Glutamatergic neuron (in vitro differentiated cells): ENCODE measurements at regions not wholly inside any gene's neighbourhood (a gene's known extent, or its start where the extent isn't known, plus 50 kb on each side); places are given as distances from the start of the nearest gene placed in this dataset.
A peak's percentile ranks its signal among the peaks of the same experiment; 100 is the strongest.

Source experiments
- DNase-seq: peaks from one replicate; pipeline ENCODE4 v3.0.0; 2022
- H3K27ac Mint-ChIP-seq: one replicate; pipeline ENCODE4 v1.8.0; 2020; ENCODE audit warnings: mild to moderate bottlenecking, mixed read lengths, inconsistent platforms; ENCODE audit not compliant: unreplicated experiment
- H3K27me3 Mint-ChIP-seq: one replicate; pipeline ENCODE4 v1.8.0; 2020; ENCODE audit warnings: mild to moderate bottlenecking, moderate library complexity, mixed read lengths, inconsistent platforms; ENCODE audit not compliant: unreplicated experiment
- H3K36me3 Mint-ChIP-seq: one replicate; pipeline ENCODE4 v1.8.0; 2020; ENCODE audit warnings: mild to moderate bottlenecking, mixed read lengths, inconsistent platforms; ENCODE audit not compliant: unreplicated experiment
- H3K4me1 Mint-ChIP-seq: one replicate; pipeline ENCODE4 v1.8.0; 2020; ENCODE audit warnings: mild to moderate bottlenecking, low read depth, mixed read lengths, inconsistent platforms; ENCODE audit not compliant: unreplicated experiment
- H3K4me3 Mint-ChIP-seq: one replicate; pipeline ENCODE4 v1.8.0; 2020; ENCODE audit warnings: mild to moderate bottlenecking, mixed read lengths, inconsistent platforms; ENCODE audit not compliant: unreplicated experiment
- H3K9me3 Mint-ChIP-seq: one replicate; pipeline ENCODE4 v1.8.0; 2020; ENCODE audit warnings: mild to moderate bottlenecking, moderate library complexity, mixed read lengths, inconsistent platforms; ENCODE audit not compliant: unreplicated experiment
- TF ChIP-seq, protein P1 (sequence below): fragments of 200-600 bp; sonication (generic); IDR thresholded peaks from one replicate; pipeline ENCODE4 v1.5.0; 2021; ENCODE audit not compliant: partially characterized antibody, unreplicated experiment

- TF ChIP-seq, protein P1, sequence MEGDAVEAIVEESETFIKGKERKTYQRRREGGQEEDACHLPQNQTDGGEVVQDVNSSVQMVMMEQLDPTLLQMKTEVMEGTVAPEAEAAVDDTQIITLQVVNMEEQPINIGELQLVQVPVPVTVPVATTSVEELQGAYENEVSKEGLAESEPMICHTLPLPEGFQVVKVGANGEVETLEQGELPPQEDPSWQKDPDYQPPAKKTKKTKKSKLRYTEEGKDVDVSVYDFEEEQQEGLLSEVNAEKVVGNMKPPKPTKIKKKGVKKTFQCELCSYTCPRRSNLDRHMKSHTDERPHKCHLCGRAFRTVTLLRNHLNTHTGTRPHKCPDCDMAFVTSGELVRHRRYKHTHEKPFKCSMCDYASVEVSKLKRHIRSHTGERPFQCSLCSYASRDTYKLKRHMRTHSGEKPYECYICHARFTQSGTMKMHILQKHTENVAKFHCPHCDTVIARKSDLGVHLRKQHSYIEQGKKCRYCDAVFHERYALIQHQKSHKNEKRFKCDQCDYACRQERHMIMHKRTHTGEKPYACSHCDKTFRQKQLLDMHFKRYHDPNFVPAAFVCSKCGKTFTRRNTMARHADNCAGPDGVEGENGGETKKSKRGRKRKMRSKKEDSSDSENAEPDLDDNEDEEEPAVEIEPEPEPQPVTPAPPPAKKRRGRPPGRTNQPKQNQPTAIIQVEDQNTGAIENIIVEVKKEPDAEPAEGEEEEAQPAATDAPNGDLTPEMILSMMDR, result no peak
- peak overlapping the region; percentile 2 for H3K27ac Mint-ChIP-seq
- no peaks in the 10 kb centered on the region for H3K36me3 Mint-ChIP-seq
- no peaks in the 10 kb centered on the region for H3K4me1 Mint-ChIP-seq
- no peaks in the 10 kb centered on the region for H3K27me3 Mint-ChIP-seq
- no peaks in the 10 kb centered on the region for H3K9me3 Mint-ChIP-seq
- no peak for DNase-seq
- H3K4me3 Mint-ChIP-seq, result no peak overlapping the region
Observed at GRCh38 chr3:82423268-82424030, 662.0 kb upstream of the GBE1 start.

- no peaks in the 10 kb centered on the region for H3K36me3 Mint-ChIP-seq
- H3K4me1 Mint-ChIP-seq, result peaks cover 5% of the 10 kb centered on the region
- H3K4me3 Mint-ChIP-seq, result no peak overlapping the region
- no peaks in the 10 kb centered on the region for H3K27me3 Mint-ChIP-seq
- no peak overlapping the region for H3K27ac Mint-ChIP-seq
- TF ChIP-seq, protein P1, result no peak
- H3K9me3 Mint-ChIP-seq, result no peaks in the 10 kb centered on the region
- DNase-seq, result no peak
Observed at GRCh38 chr3:82416830-82417229, 655.4 kb upstream of the GBE1 start.

- H3K27ac Mint-ChIP-seq, result no peak overlapping the region
- no peaks in the 10 kb centered on the region for H3K9me3 Mint-ChIP-seq
- H3K4me3 Mint-ChIP-seq, result no peak overlapping the region
- peaks cover 5% of the 10 kb centered on the region for H3K4me1 Mint-ChIP-seq
- no peaks in the 10 kb centered on the region for H3K27me3 Mint-ChIP-seq
- no peak for DNase-seq
- TF ChIP-seq, protein P1, result no peak
- no peaks in the 10 kb centered on the region for H3K36me3 Mint-ChIP-seq
Observed at GRCh38 chr3:82416349-82416748, 654.9 kb upstream of the GBE1 start.

GRCh38 chr3:82413171-82413570 lies 651.7 kb upstream of the GBE1 start:
- H3K4me1 Mint-ChIP-seq, result peaks cover 5% of the 10 kb centered on the region
- no peaks in the 10 kb centered on the region for H3K27me3 Mint-ChIP-seq
- H3K9me3 Mint-ChIP-seq, result no peaks in the 10 kb centered on the region
- no peak overlapping the region for H3K27ac Mint-ChIP-seq
- DNase-seq, result no peak
- no peaks in the 10 kb centered on the region for H3K36me3 Mint-ChIP-seq
- no peak overlapping the region for H3K4me3 Mint-ChIP-seq
- TF ChIP-seq, protein P1, result no peak

GRCh38 chr3:82410366-82410765 lies 648.9 kb upstream of the GBE1 start:
- no peaks in the 10 kb centered on the region for H3K27me3 Mint-ChIP-seq
- no peak for DNase-seq
- H3K27ac Mint-ChIP-seq, result no peak overlapping the region
- H3K9me3 Mint-ChIP-seq, result no peaks in the 10 kb centered on the region
- TF ChIP-seq, protein P1, result no peak
- no peaks in the 10 kb centered on the region for H3K4me1 Mint-ChIP-seq
- H3K4me3 Mint-ChIP-seq, result no peak overlapping the region
- H3K36me3 Mint-ChIP-seq, result no peaks in the 10 kb centered on the region
